HG03439 (cell line): ENCODE measurements at regions not wholly inside any gene's neighbourhood (a gene's known extent, or its start where the extent isn't known, plus 50 kb on each side); places are given as distances from the start of the nearest gene placed in this dataset.

Source experiments
- ATAC-seq: cut with Tn5 transposase; IDR thresholded peaks from one replicate; pipeline ENCODE4 v1.9.1; 2021; ENCODE audit warnings: mild to moderate bottlenecking, moderate library complexity; ENCODE audit not compliant: unreplicated experiment

DNA sequence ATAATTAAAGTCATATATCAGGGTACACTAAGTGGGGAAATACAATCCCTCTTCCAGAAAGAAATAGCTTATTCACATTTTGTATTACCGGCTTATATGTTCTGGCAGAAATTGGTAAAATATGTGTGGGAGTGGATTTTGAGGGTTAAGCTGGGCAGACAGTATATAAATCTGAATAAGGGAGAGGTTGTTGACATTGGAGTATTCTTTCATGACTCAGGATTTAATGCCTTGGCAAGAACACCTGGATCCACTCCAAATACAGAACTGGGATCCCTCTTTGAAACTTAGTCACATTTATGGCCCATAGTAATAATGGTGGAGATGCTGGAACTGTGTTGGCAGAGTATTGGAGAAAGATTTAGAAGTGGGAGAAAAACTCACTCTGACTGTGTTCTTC, 54.3 kb upstream of the TET2 start:
- ATAC-seq = no peak

- no peak for ATAC-seq
Observed at GRCh38 chr4:105092768-105093167, 53.9 kb upstream of the TET2 start.

DNA sequence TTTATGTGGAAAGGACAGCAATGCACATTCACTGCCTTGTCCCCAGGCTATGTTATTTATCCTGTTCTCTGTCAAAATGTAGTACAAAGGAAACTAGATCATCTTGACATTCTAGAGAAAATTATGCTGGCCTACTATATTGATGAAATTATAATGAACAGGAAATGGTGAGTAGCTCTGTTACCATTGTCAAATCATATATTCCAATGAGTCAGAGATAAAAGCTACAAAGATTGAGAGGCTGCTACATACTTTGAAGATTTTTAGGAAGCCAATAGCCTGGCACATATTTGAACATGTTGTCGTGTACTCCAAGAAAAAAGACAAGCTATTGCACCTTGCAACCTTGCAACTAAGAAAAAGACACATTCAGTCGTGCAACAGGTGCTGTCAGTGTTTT, 52.7 kb upstream of the TET2 start:
- ATAC-seq = no peak
